GM12878 (cell line): ENCODE measurements at regions not wholly inside any gene's neighbourhood (a gene's known extent, or its start where the extent isn't known, plus 50 kb on each side); places are given as distances from the start of the nearest gene placed in this dataset.

Experiments used
- ATAC-seq: fragments of 200-7000 bp; cut with Tn5 transposase; 3 replicates; pipeline ENCODE4 v1.9.1; 2020; ENCODE audit warnings: mild to moderate bottlenecking, moderate library complexity
- BruUV-seq: library from RNA; stranded (reverse); fragments of 400-500 nt; replicated peaks from 2 replicates; lab custom pipeline; 2021; lab: Mats Ljungman, UMichigan
- CTCF ChIA-PET: fragments of 300-600 bp; sonication (Branson Sonifier 250); formaldehyde crosslinking; extraction: SDS; loops from one replicate; lab custom pipeline; 2021; ENCODE audit warnings: inconsistent platforms; lab: Yijun Ruan, JAX
- POLR2A ChIA-PET: fragments of 350-600 bp; formaldehyde crosslinking; extraction: SDS; loops from one replicate; lab custom pipeline; 2021; ENCODE audit warnings: inconsistent platforms; lab: Charles Lee
- RAD21 ChIA-PET: fragments of 300-600 bp; sonication (Branson Sonifier 250); formaldehyde crosslinking; loops from one replicate; lab custom pipeline; 2023; ENCODE audit warnings: antibody characterized with exemption; ENCODE audit not compliant: unreplicated experiment; lab: Charles Lee
- SMC1A ChIA-PET: fragments of 300-600 bp; sonication (Branson Sonifier 250); formaldehyde crosslinking; loops from one replicate; lab custom pipeline; 2023; ENCODE audit not compliant: unreplicated experiment, uncharacterized antibody; lab: Charles Lee
- DNase-seq: peaks from one replicate; pipeline ENCODE4 v3.0.0-alpha.2; 2011; ENCODE audit warnings: low read depth, low spot score
- FAIRE-seq: peaks from 3 replicates; lab custom pipeline; 2011; peaks lifted over from hg19 to GRCh38; lab: Jason Lieb, UNC
- H2AFZ ChIP-seq: 2 replicates; pipeline ENCODE4 v1.6.0; 2011; ENCODE audit warnings: low read depth, low read length, control low read depth; ENCODE audit not compliant: control insufficient read depth
- H3K27ac ChIP-seq: 2 replicates; pipeline ENCODE4 v1.5.1; 2011; ENCODE audit warnings: control low read depth; ENCODE audit not compliant: control insufficient read depth, insufficient read depth
- H3K27me3 ChIP-seq, 2 experiments: replicated peaks in 1 of 2; 2 replicates each; pipeline versions ENCODE4 v1.6.0 to v1.6.1; 2011; ENCODE audit warnings: low read length in 1 of 2; ENCODE audit not compliant: control insufficient read depth in 2 of 2, insufficient read depth in 2 of 2
- H3K36me3 ChIP-seq, 2 experiments: 2 replicates each; pipeline ENCODE4 v1.5.1; 2011; ENCODE audit warnings: low read length in 1 of 2; ENCODE audit not compliant: control insufficient read depth in 2 of 2, insufficient read depth in 2 of 2
- H3K4me1 ChIP-seq: 2 replicates; pipeline ENCODE4 v1.6.1; 2011; ENCODE audit warnings: mild to moderate bottlenecking, low read length, moderate library complexity, mixed read lengths; ENCODE audit not compliant: control insufficient read depth, insufficient read depth
- H3K4me2 ChIP-seq: 2 replicates; pipeline ENCODE4 v1.6.0; 2011; ENCODE audit warnings: control low read depth; ENCODE audit not compliant: control insufficient read depth, insufficient read depth
- H3K4me3 ChIP-seq: fragments of 200-600 bp; sonication (generic); 2 replicates; pipeline ENCODE4 v1.5.1; 2016
- H3K79me2 ChIP-seq: 2 replicates; pipeline ENCODE4 v1.6.0; 2011; ENCODE audit warnings: low read length; ENCODE audit not compliant: control insufficient read depth, insufficient read depth
- H3K9ac ChIP-seq: 2 replicates; pipeline ENCODE4 v1.8.0; 2011; ENCODE audit warnings: low read length, control low read depth, mixed read lengths; ENCODE audit not compliant: control insufficient read depth, insufficient read depth
- H3K9me3 ChIP-seq: replicated peaks from 3 replicates; pipeline ENCODE4 v1.5.1; 2011; ENCODE audit warnings: mild to moderate bottlenecking, low read length; ENCODE audit not compliant: control insufficient read depth, insufficient read depth
- H4K20me1 ChIP-seq: 2 replicates; pipeline ENCODE4 v1.6.0; 2011; ENCODE audit not compliant: control insufficient read depth, insufficient read depth
- ATF2 ChIP-seq: IDR thresholded peaks from 2 replicates; pipeline ENCODE4 v1.6.1; 2012; ENCODE audit warnings: low read length, inconsistent platforms
- BACH1 ChIP-seq: fragments of 450-650 bp; IDR thresholded peaks from 2 replicates; pipeline ENCODE4 v1.6.1; 2017; ENCODE audit warnings: mild to moderate bottlenecking, borderline replicate concordance
- BMI1 ChIP-seq: fragments of 450-650 bp; IDR thresholded peaks from 2 replicates; pipeline ENCODE4 v1.6.1; 2016; ENCODE audit warnings: mild to moderate bottlenecking, moderate library complexity, borderline replicate concordance
- BRCA1 ChIP-seq: IDR thresholded peaks from 2 replicates; pipeline ENCODE4 v1.6.1; 2011; ENCODE audit warnings: low read depth, low read length, improper control_type of control experiment
- CREM ChIP-seq: IDR thresholded peaks from 2 replicates; pipeline ENCODE4 v1.6.1; 2014; ENCODE audit warnings: antibody characterized with exemption, low read depth
- FOXK2 ChIP-seq: fragments of 450-650 bp; IDR thresholded peaks from 2 replicates; pipeline ENCODE4 v1.6.1; 2017; ENCODE audit warnings: mild to moderate bottlenecking, moderate library complexity
- HDAC6 ChIP-seq: fragments of 200-600 bp; sonication (generic); IDR thresholded peaks from one replicate; pipeline ENCODE4 v1.8.0; 2017; ENCODE audit warnings: antibody characterized with exemption; ENCODE audit not compliant: unreplicated experiment
- KDM1A ChIP-seq: fragments of 200-600 bp; sonication (generic); IDR thresholded peaks from 2 replicates; pipeline ENCODE4 v1.6.1; 2016; ENCODE audit warnings: borderline replicate concordance
- NFIC ChIP-seq: IDR thresholded peaks from 2 replicates; pipeline ENCODE4 v1.6.1; 2012; ENCODE audit warnings: low read depth, mild to moderate bottlenecking, inconsistent platforms, low read length, moderate library complexity
- NFYA ChIP-seq: IDR thresholded peaks from 2 replicates; pipeline ENCODE4 v1.6.1; 2011; ENCODE audit warnings: low read depth, mild to moderate bottlenecking, low read length, improper control_type of control experiment, borderline replicate concordance
- NR2C2 ChIP-seq: IDR thresholded peaks from 2 replicates; pipeline ENCODE4 v1.6.1; 2011; ENCODE audit warnings: borderline replicate concordance, low read depth; ENCODE audit not compliant: control insufficient read depth, insufficient read length
- SMAD5 ChIP-seq: IDR thresholded peaks from 2 replicates; pipeline ENCODE4 v1.6.1; 2016; ENCODE audit warnings: antibody characterized with exemption, low read depth
- STAT1 ChIP-seq: fragments of 450-650 bp; conservative IDR thresholded peaks from 2 replicates; pipeline ENCODE4 v1.6.1; 2014; ENCODE audit warnings: antibody characterized with exemption, mild to moderate bottlenecking
- ZNF384 ChIP-seq: IDR thresholded peaks from 2 replicates; pipeline ENCODE4 v1.6.1; 2012; ENCODE audit warnings: low read depth, mild to moderate bottlenecking, low read length, improper control_type of control experiment, borderline replicate concordance
- WGBS: methylation state at CpG from one replicate; pipeline ENCODE4 v1.1.6; 2016; ENCODE audit warnings: low lambda C conversion rate; ENCODE audit not compliant: insufficient replicate concordance, insufficient coverage; ENCODE audit errors: missing lambda C conversion rate; 5-methylcytosine and 5-hydroxymethylcytosine counted together
- in situ Hi-C: fragments of 300-500 bp; cut with MboI; formaldehyde crosslinking; loops from 9 replicates; pipeline ENCODE4 v1.14.3; 2018; ENCODE audit warnings: mixed read lengths
- intact Hi-C: fragments of 100-400 bp; cut with micrococcal nuclease; formaldehyde crosslinking; loops from one replicate; pipeline ENCODE4 v1.14.2; 2022; ENCODE audit not compliant: unreplicated experiment
- TF ChIP-seq, protein P1 (sequence below): fragments of 150-350 bp; IDR thresholded peaks from 2 replicates; pipeline ENCODE4 v1.6.1; 2014; ENCODE audit warnings: mild to moderate bottlenecking, low read depth, low read length
- TF ChIP-seq, protein P2 (sequence below): IDR thresholded peaks from 2 replicates; pipeline ENCODE4 v1.6.1; 2012; ENCODE audit warnings: low read depth, low read length, improper control_type of control experiment

DNA sequence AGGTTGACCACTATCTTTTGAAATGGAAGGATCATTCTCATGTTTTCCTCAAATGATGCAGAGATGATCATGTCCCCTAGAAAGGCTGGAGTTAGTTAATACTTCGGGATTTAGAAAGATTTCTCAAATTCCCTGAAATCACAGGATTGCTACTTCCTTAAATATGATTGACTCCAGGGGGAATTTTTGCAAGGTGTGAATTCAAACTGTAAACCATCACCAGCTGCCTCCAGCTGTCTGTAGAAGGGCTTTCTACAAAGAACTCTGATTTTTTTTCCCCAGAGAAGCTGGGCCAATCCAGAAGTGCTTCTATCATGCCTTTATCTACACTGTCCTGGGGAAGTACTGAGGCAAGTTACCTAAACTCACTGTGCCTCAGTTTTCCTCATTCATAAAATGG, 114.5 kb downstream of the EDN1 start:
- SMC1A ChIA-PET: no interaction called here
- H3K9ac ChIP-seq: no peak overlapping the region
- H2AFZ ChIP-seq: no peak overlapping the region
- 6% methylated on average over 1 of the region's 1 CpG for WGBS
- no peak overlapping the region for H3K4me3 ChIP-seq
- DNase-seq (no peak), ATAC-seq (no peak), FAIRE-seq (no peak)
- no peaks in the 10 kb centered on the region for H3K9me3 ChIP-seq
- H3K27ac ChIP-seq: no peak overlapping the region
- CTCF ChIA-PET: no interaction called here
- H3K27me3 ChIP-seq: no peaks in the 10 kb centered on the region; a peak in 1 of 4 replicates
- POLR2A ChIA-PET: no interaction called here
- intact Hi-C loops: no loop called here
- TF ChIP-seq BRCA1: no peak
- TF ChIP-seq KDM1A: no peak
- no peak overlapping the region for H3K4me2 ChIP-seq
- in situ Hi-C loops: no loop called here
- RAD21 ChIA-PET: no interaction called here
- H3K36me3 ChIP-seq: no peaks in the 10 kb centered on the region
- no peaks in the 10 kb centered on the region for H3K4me1 ChIP-seq
- BruUV-seq: no TSS peak
- H3K79me2 ChIP-seq: no peaks in the 10 kb centered on the region
- H4K20me1 ChIP-seq: no peaks in the 10 kb centered on the region

GRCh38 chr6:12408752-12409151, 118.6 kb downstream of the EDN1 start:
- WGBS: 76% methylated on average over 9 of the region's 9 CpGs
- POLR2A ChIA-PET: no interaction called here
- TF ChIP-seq BACH1: no peak
- TF ChIP-seq CREM: no peak
- TF ChIP-seq ATF2: no peak
- no peak for TF ChIP-seq FOXK2
- no peak for TF ChIP-seq NFYA
- no peak for TF ChIP-seq STAT1
- TF ChIP-seq, protein P1, sequence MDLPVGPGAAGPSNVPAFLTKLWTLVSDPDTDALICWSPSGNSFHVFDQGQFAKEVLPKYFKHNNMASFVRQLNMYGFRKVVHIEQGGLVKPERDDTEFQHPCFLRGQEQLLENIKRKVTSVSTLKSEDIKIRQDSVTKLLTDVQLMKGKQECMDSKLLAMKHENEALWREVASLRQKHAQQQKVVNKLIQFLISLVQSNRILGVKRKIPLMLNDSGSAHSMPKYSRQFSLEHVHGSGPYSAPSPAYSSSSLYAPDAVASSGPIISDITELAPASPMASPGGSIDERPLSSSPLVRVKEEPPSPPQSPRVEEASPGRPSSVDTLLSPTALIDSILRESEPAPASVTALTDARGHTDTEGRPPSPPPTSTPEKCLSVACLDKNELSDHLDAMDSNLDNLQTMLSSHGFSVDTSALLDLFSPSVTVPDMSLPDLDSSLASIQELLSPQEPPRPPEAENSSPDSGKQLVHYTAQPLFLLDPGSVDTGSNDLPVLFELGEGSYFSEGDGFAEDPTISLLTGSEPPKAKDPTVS: no peak
- no peak for TF ChIP-seq ZNF384
- TF ChIP-seq SMAD5: no peak
- TF ChIP-seq BMI1: no peak
- TF ChIP-seq, protein P2, sequence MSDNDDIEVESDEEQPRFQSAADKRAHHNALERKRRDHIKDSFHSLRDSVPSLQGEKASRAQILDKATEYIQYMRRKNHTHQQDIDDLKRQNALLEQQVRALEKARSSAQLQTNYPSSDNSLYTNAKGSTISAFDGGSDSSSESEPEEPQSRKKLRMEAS: no peak
- no peak for TF ChIP-seq HDAC6
- no peak for TF ChIP-seq NR2C2
- TF ChIP-seq NFIC: no peak

More at GRCh38 chr6:12408752-12409151, 118.6 kb downstream of the EDN1 start:
- Histone ChIP-seq H3K4me3 (no peak overlapping the region), H3K9ac (no peak overlapping the region), H3K27ac (no peak overlapping the region), H3K27me3 (no peaks in the 10 kb centered on the region; a peak in 1 of 4 replicates), H4K20me1 (no peaks in the 10 kb centered on the region), H2AFZ (no peak overlapping the region), H3K4me2 (no peak overlapping the region), H3K9me3 (no peaks in the 10 kb centered on the region; the same call in 2 of the 3 replicates), H3K79me2 (no peaks in the 10 kb centered on the region), H3K4me1 (no peaks in the 10 kb centered on the region), H3K36me3 (no peaks in the 10 kb centered on the region)
- ChIA-PET SMC1A (interaction anchor here (2.0 kb wide), 1 partner anchor 98 kb away, joined by 4 read pairs; no protein-coding TSS in a partner anchor), CTCF (interaction anchor here (0.6 to 1.4 kb wide), 2 partner anchors 48 to 119 kb away, joined by 3 to 4 read pairs; partner anchors contain the start of gene EDN1), RAD21 (no interaction called here)
- intact Hi-C loops (no loop called here), in situ Hi-C loops (no loop called here)
- ATAC-seq: no peak
- no peak for DNase-seq
- no peak for FAIRE-seq
- BruUV-seq: no TSS peak
